Fibroblast of lung (primary cell): ENCODE measurements at regions not wholly inside any gene's neighbourhood (a gene's known extent, or its start where the extent isn't known, plus 50 kb on each side); places are given as distances from the start of the nearest gene placed in this dataset.

Source experiments
- DNase-seq, 2 donors: peaks; one replicate each; pipeline versions ENCODE4 v3.0.0 to v3.0.0-alpha.2; 2010; ENCODE audit warnings: low read depth in 2 of 2
- H2AFZ ChIP-seq: 2 replicates; pipeline ENCODE4 v1.5.1; 2012; ENCODE audit warnings: low read length, control low read depth, inconsistent platforms
- H3K27ac ChIP-seq: 2 replicates; pipeline ENCODE4 v1.5.1; 2011; ENCODE audit warnings: low read length, control low read depth; ENCODE audit not compliant: insufficient read depth
- H3K27me3 ChIP-seq: 2 replicates; pipeline ENCODE4 v1.5.1; 2011; ENCODE audit warnings: mild to moderate bottlenecking, low read length; ENCODE audit not compliant: control insufficient read depth, insufficient read depth
- H3K36me3 ChIP-seq: 2 replicates; pipeline ENCODE4 v1.5.1; 2011; ENCODE audit warnings: low read length; ENCODE audit not compliant: control insufficient read depth, insufficient read depth
- H3K4me1 ChIP-seq: 2 replicates; pipeline ENCODE4 v1.5.1; 2011; ENCODE audit warnings: low read length; ENCODE audit not compliant: control insufficient read depth, insufficient read depth; ENCODE audit errors: extremely low read depth
- H3K4me2 ChIP-seq: 2 replicates; pipeline ENCODE4 v1.5.1; 2011; ENCODE audit warnings: low read length, control low read depth; ENCODE audit not compliant: insufficient read depth; ENCODE audit errors: extremely low read depth
- H3K4me3 ChIP-seq, 4 experiments: fragments of 200-600 bp in 1 of 4; sonication (generic) in 1 of 4; replicated peaks in 1 of 4; 2 replicates each; pipeline ENCODE4 v1.5.1; 2011 to 2016; ENCODE audit warnings: low read length in 4 of 4, low read depth in 3 of 4, mild to moderate bottlenecking in 3 of 4, control low read depth in 2 of 4, inconsistent platforms in 1 of 4, mixed read lengths in 1 of 4; ENCODE audit not compliant: insufficient read depth in 1 of 4; ENCODE audit errors: control extremely low read depth in 1 of 4
- H3K79me2 ChIP-seq: 2 replicates; pipeline ENCODE4 v1.5.1; 2012; ENCODE audit warnings: mild to moderate bottlenecking, low read length, inconsistent platforms; ENCODE audit not compliant: control insufficient read depth, insufficient read depth
- H3K9ac ChIP-seq: 2 replicates; pipeline ENCODE4 v1.5.1; 2011; ENCODE audit warnings: mild to moderate bottlenecking, low read length, control low read depth; ENCODE audit not compliant: insufficient read depth
- H3K9me3 ChIP-seq: 2 replicates; pipeline ENCODE4 v1.5.1; 2012; ENCODE audit warnings: low read depth, low read length; ENCODE audit not compliant: control insufficient read depth, insufficient read depth
- H4K20me1 ChIP-seq: 2 replicates; pipeline ENCODE4 v1.5.1; 2011; ENCODE audit warnings: low read length; ENCODE audit not compliant: control insufficient read depth, insufficient read depth; ENCODE audit errors: extremely low read depth
- EZH2 ChIP-seq: IDR thresholded peaks from 2 replicates; pipeline ENCODE4 v1.5.1; 2012; ENCODE audit warnings: low read length, control low read depth, mild to moderate bottlenecking; ENCODE audit errors: missing control alignments
- TF ChIP-seq, protein P1 (sequence below), 2 donors: IDR thresholded peaks in 1 of 2; conservative IDR thresholded peaks in 1 of 2; 1 replicate in 1 of 2; 2 replicates in 1 of 2; pipeline ENCODE4 v1.5.1; 2011 to 2012; ENCODE audit warnings: low read length in 2 of 2, control low read depth in 1 of 2, inconsistent platforms in 1 of 2, low read depth in 1 of 2, mild to moderate bottlenecking in 1 of 2

DNA sequence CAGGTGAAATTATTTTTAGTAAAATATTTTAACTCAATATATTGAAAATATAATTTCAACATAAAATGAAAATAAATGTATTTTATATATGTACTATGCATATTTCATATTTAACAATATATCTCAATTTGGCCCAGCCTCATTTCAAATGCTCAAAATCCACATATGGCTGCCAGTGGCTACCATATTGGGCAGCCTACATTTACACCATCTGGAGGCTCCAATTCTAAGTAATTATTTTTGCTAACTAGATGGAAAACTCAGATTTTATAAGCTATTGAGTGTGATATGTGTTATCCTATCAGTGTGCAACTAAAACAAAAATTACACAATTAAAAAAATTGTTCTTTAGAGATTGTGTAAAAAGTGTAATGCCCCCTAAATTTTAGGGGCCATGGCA is 96.9 kb downstream of the SOX4 start:
- no peak for DNase-seq

DNA sequence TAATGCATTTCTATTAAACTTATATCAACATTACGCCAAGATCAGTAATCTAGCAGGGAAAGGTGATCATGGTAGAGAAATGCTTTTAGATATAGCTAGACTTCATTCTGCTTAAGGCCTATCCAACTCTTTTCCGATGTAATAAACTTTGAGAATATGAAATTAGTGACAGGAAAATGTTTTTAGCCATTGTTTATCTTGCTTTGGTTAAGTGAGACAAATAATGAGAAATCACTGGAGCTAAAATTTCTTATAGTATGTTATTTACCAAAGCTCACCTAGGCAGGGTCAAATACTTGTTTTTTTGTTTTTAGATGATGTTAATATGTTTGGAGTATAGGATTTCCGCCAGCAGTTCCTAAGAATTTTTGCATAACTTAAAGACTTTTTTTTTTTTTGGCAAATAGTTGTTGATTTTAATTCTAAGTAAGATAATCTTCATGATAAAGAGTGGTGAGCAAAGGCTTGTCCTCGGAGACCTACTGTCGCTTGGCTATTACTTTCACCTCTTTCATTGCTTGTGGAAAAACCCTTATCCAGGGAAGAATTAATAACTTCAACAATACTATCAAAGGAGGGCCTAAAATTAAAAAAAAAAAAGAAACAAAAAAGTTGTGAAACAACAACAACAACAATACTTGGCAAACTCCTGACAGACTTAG is 98.3 kb downstream of the SOX4 start:
- Histone ChIP-seq H3K4me3 (no peak overlapping the region), H3K27ac (no peak overlapping the region), H4K20me1 (no peaks in the 10 kb centered on the region), H3K9ac (no peak overlapping the region), H2AFZ (no peak overlapping the region), H3K4me2 (no peak overlapping the region), H3K36me3 (no peaks in the 10 kb centered on the region), H3K27me3 (no peaks in the 10 kb centered on the region), H3K79me2 (no peaks in the 10 kb centered on the region), H3K4me1 (no peaks in the 10 kb centered on the region), H3K9me3 (no peaks in the 10 kb centered on the region)
- DNase-seq: no peak
- TF ChIP-seq EZH2: no peak
- TF ChIP-seq, protein P1, sequence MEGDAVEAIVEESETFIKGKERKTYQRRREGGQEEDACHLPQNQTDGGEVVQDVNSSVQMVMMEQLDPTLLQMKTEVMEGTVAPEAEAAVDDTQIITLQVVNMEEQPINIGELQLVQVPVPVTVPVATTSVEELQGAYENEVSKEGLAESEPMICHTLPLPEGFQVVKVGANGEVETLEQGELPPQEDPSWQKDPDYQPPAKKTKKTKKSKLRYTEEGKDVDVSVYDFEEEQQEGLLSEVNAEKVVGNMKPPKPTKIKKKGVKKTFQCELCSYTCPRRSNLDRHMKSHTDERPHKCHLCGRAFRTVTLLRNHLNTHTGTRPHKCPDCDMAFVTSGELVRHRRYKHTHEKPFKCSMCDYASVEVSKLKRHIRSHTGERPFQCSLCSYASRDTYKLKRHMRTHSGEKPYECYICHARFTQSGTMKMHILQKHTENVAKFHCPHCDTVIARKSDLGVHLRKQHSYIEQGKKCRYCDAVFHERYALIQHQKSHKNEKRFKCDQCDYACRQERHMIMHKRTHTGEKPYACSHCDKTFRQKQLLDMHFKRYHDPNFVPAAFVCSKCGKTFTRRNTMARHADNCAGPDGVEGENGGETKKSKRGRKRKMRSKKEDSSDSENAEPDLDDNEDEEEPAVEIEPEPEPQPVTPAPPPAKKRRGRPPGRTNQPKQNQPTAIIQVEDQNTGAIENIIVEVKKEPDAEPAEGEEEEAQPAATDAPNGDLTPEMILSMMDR (conservative IDR thresholded peaks at IDR 0.05 in 1 of 2, IDR thresholded peaks at IDR 0.05 in 1 of 2; ENCODE audit: low read depth in 1 of 2, low read length in 2 of 2): no peak

More for the DNA sequence above, 96.9 kb downstream of the SOX4 start:
- no peak overlapping the region for H3K4me3 ChIP-seq
- no peak for TF ChIP-seq EZH2
- TF ChIP-seq, protein P1 (conservative IDR thresholded peaks at IDR 0.05 in 1 of 2, IDR thresholded peaks at IDR 0.05 in 1 of 2; ENCODE audit: low read depth in 1 of 2, low read length in 2 of 2): no peak
- H3K27me3 ChIP-seq: no peaks in the 10 kb centered on the region
- H3K36me3 ChIP-seq: no peaks in the 10 kb centered on the region
- H3K79me2 ChIP-seq: no peaks in the 10 kb centered on the region
- no peaks in the 10 kb centered on the region for H3K4me1 ChIP-seq
- no peaks in the 10 kb centered on the region for H4K20me1 ChIP-seq
- no peaks in the 10 kb centered on the region for H3K9me3 ChIP-seq
- no peak overlapping the region for H3K27ac ChIP-seq
- H2AFZ ChIP-seq: no peak overlapping the region
- H3K4me2 ChIP-seq: no peak overlapping the region
- H3K9ac ChIP-seq: no peak overlapping the region

- H3K9ac ChIP-seq: no peak overlapping the region
- H3K9me3 ChIP-seq: no peaks in the 10 kb centered on the region
- no peaks in the 10 kb centered on the region for H3K27me3 ChIP-seq
- H3K27ac ChIP-seq: no peak overlapping the region
- H4K20me1 ChIP-seq: no peaks in the 10 kb centered on the region
- no peaks in the 10 kb centered on the region for H3K4me1 ChIP-seq
- H3K79me2 ChIP-seq: no peaks in the 10 kb centered on the region
- H3K36me3 ChIP-seq: no peaks in the 10 kb centered on the region
- no peak overlapping the region for H3K4me3 ChIP-seq
- no peak overlapping the region for H3K4me2 ChIP-seq
- H2AFZ ChIP-seq: no peak overlapping the region
- no peak for DNase-seq
- TF ChIP-seq EZH2: no peak
- TF ChIP-seq, protein P1 (conservative IDR thresholded peaks at IDR 0.05 in 1 of 2, IDR thresholded peaks at IDR 0.05 in 1 of 2; ENCODE audit: low read depth in 1 of 2, low read length in 2 of 2): no peak
These were observed 99.2 kb downstream of the SOX4 start for GRCh38 chr6:21692721-21693120.
